Progenitor cell of endocrine pancreas (in vitro differentiated cells): ENCODE measurements at regions not wholly inside any gene's neighbourhood (a gene's known extent, or its start where the extent isn't known, plus 50 kb on each side); places are given as distances from the start of the nearest gene placed in this dataset.
"Not testable (repeated sequence)": the region's sequence is repeated elsewhere in the genome, so short reads cannot be mapped to it uniquely, and the experiment has no call there.

ENCODE experiments used
- DNase-seq: peaks from one replicate; pipeline ENCODE4 v3.0.0; 2021; ENCODE audit warnings: low spot score; ENCODE audit not compliant: unreplicated experiment
- H3K27ac Mint-ChIP-seq: 2 replicates; pipeline ENCODE4 v1.8.0; 2021; ENCODE audit warnings: mild to moderate bottlenecking, moderate library complexity, mixed read lengths
- H3K27me3 Mint-ChIP-seq: 2 replicates; pipeline ENCODE4 v1.8.0; 2021; ENCODE audit warnings: mixed read lengths
- H3K36me3 Mint-ChIP-seq: 2 replicates; pipeline ENCODE4 v1.8.0; 2022; ENCODE audit warnings: mixed read lengths; ENCODE audit not compliant: insufficient read depth
- H3K4me1 Mint-ChIP-seq: 2 replicates; pipeline ENCODE4 v1.8.0; 2021; ENCODE audit warnings: low read depth, mixed read lengths
- H3K4me3 Mint-ChIP-seq: 2 replicates; pipeline ENCODE4 v1.8.0; 2021; ENCODE audit warnings: low read depth, mild to moderate bottlenecking, moderate library complexity, mixed read lengths
- H3K9me3 Mint-ChIP-seq: 2 replicates; pipeline ENCODE4 v1.8.0; 2021; ENCODE audit warnings: low read depth, mixed read lengths
- TF ChIP-seq, protein P1 (sequence below): fragments of 200-600 bp; sonication (generic); IDR thresholded peaks from one replicate; pipeline ENCODE4 v1.5.0; 2021; ENCODE audit warnings: antibody characterized with exemption, mild to moderate bottlenecking; ENCODE audit not compliant: unreplicated experiment

DNA sequence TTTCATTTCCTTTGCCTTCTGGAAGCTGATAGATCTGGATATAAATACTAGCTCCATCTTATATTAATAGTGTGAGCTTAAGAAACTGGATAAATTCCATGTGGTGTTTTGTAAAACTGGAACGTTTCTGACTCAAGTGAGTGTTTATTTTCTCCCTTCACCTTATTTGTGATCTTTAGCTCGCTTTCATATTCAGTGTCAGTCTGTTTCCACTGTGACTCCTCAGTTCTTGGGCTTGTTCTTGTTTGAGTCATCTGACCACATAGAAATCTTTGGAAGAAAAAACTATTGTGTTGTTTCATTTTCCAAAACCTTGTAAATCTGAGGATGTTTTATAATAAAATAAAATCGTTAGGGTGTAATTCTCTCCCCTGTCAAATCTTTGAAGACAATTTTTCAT lies 186.4 kb downstream of the POLR1F start:
- DNase-seq = no peak
- TF ChIP-seq, protein P1, sequence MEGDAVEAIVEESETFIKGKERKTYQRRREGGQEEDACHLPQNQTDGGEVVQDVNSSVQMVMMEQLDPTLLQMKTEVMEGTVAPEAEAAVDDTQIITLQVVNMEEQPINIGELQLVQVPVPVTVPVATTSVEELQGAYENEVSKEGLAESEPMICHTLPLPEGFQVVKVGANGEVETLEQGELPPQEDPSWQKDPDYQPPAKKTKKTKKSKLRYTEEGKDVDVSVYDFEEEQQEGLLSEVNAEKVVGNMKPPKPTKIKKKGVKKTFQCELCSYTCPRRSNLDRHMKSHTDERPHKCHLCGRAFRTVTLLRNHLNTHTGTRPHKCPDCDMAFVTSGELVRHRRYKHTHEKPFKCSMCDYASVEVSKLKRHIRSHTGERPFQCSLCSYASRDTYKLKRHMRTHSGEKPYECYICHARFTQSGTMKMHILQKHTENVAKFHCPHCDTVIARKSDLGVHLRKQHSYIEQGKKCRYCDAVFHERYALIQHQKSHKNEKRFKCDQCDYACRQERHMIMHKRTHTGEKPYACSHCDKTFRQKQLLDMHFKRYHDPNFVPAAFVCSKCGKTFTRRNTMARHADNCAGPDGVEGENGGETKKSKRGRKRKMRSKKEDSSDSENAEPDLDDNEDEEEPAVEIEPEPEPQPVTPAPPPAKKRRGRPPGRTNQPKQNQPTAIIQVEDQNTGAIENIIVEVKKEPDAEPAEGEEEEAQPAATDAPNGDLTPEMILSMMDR = no peak
- Mint-ChIP-seq H3K4me3 (no peak overlapping the region), H3K9me3 (no peaks in the 10 kb centered on the region), H3K27ac (no peak overlapping the region), H3K4me1 (no peaks in the 10 kb centered on the region), H3K27me3 (no peaks in the 10 kb centered on the region), H3K36me3 (no peaks in the 10 kb centered on the region)

DNA sequence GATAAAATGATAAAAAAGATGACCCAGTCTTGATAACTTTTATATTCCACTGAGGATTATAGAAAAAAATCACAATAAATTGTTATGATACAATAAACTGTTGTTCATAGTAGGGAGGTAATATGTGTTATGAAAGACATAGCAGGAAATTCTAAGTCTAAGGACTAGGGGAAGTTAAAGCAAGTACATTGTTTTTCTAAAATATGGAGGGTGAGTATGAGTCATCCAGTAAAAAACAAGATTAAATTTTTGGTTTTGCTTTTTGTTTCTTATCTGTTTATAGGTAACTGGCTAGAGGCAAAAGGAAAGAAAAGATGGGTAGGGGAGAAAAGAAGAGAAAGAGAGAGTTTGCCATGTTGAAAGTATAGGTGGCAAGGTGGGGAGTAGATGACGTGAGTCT lies 188.4 kb downstream of the POLR1F start:
- H3K4me3 Mint-ChIP-seq = no peak overlapping the region
- no peaks in the 10 kb centered on the region for H3K9me3 Mint-ChIP-seq
- no peaks in the 10 kb centered on the region for H3K36me3 Mint-ChIP-seq
- no peak overlapping the region for H3K27ac Mint-ChIP-seq
- H3K4me1 Mint-ChIP-seq = no peaks in the 10 kb centered on the region
- no peak for DNase-seq
- H3K27me3 Mint-ChIP-seq = no peaks in the 10 kb centered on the region
- TF ChIP-seq, protein P1 = no peak

DNA sequence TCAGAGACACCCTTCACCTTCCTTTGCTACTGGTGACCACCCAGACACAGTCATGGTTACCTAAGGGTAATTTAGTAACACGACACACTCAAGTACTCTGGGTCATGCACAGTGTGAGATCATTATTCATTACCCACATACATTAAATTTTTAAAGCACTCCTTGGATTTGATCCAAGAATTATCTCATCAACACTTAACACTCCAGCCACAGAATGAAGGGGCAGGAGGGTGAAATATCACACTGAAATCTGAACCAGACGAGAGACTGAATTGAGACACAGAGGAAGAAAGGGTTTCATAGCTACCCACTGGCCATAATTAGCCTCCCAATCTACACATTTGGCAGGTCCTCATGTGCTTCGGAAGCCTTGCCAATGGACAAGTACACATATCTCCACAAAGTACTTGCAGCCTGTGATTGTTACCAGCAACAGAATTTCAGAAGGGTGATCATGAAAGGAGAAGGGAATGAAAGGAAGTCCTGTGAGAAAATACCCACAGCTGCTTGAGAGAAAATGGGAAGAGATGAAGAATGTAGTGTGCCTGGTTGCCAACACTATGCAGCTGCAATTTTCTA lies 189.3 kb downstream of the POLR1F start:
- no peaks in the 10 kb centered on the region for H3K4me1 Mint-ChIP-seq
- no peaks in the 10 kb centered on the region for H3K36me3 Mint-ChIP-seq
- TF ChIP-seq, protein P1 = no peak
- H3K4me3 Mint-ChIP-seq = no peak overlapping the region
- no peak for DNase-seq
- no peaks in the 10 kb centered on the region for H3K9me3 Mint-ChIP-seq
- no peak overlapping the region for H3K27ac Mint-ChIP-seq
- H3K27me3 Mint-ChIP-seq = no peaks in the 10 kb centered on the region

DNA sequence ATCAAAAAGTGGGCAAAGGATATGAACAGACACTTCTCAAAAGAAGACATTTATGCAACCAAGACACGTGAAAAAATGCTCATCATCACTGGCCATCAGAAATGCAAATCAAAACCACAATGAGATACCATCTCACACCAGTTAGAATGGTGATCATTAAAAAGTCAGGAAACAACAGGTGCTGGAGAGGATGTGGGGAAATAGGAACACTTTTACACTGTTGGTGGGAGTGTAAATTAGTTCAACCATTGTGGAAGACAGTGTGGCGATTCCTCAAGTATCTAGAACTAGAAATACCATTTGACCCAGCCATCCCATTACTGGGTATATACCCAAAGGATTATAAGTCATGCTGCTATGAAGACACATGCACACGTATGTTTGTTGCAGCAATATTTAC lies 191.3 kb downstream of the POLR1F start:
- not testable (repeated sequence) for H3K9me3 Mint-ChIP-seq, H3K27me3 Mint-ChIP-seq, H3K27ac Mint-ChIP-seq, DNase-seq, H3K4me1 Mint-ChIP-seq, H3K4me3 Mint-ChIP-seq, H3K36me3 Mint-ChIP-seq

DNA sequence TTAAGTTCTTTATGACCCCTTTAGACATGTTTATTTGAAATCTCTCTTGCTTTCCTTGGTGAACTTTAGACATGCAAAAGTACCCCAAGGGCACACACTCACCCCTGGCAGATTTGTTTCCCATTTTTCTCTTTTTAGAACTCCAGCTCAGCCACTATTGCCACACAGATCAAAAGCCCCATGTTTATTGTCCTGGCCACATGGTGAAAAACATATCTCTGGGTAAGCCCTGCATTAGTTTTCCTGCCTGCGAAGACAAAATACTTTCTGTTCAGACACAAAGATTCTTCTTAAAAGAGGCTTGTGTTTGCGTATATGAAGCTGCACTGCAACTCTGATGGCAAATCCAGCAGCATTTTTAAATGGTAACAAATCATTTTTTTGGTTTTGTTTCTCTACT lies 200.0 kb downstream of the POLR1F start:
- DNase-seq = no peak
- Mint-ChIP-seq H3K4me1 (no peaks in the 10 kb centered on the region), H3K27ac (no peak overlapping the region), H3K4me3 (no peak overlapping the region), H3K36me3 (no peaks in the 10 kb centered on the region), H3K27me3 (no peaks in the 10 kb centered on the region), H3K9me3 (no peaks in the 10 kb centered on the region)
- TF ChIP-seq, protein P1 = no peak

DNA sequence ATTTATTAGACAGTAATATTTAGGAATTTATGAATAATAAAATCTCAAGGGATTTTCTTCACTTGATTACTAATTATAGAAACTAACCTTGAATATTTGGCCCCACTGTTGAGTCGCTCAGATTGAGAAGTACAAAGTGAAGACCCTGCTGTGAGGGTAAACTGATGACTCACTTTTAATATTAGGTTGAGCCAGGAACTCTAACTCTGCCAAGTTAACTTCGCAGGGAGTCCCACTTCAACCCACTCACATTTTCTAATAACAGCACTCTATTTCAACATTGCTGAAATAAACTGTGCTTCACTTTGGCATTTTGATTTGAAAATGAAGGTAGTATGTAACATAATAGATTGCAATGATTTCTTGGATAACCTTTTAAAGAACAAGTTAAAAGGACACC lies 200.7 kb downstream of the POLR1F start:
- Mint-ChIP-seq H3K4me1 (no peaks in the 10 kb centered on the region), H3K36me3 (no peaks in the 10 kb centered on the region), H3K27ac (no peak overlapping the region), H3K4me3 (no peak overlapping the region), H3K27me3 (no peaks in the 10 kb centered on the region), H3K9me3 (no peaks in the 10 kb centered on the region)
- DNase-seq = no peak
- TF ChIP-seq, protein P1 = no peak
